GM18873 (cell line): ENCODE measurements at regions not wholly inside any gene's neighbourhood (a gene's known extent, or its start where the extent isn't known, plus 50 kb on each side); places are given as distances from the start of the nearest gene placed in this dataset.

Experiments used
- ATAC-seq: cut with Tn5 transposase; IDR thresholded peaks from one replicate; pipeline ENCODE4 v1.9.1; 2021; ENCODE audit warnings: mild to moderate bottlenecking, moderate library complexity, moderate number of reproducible peaks; ENCODE audit not compliant: unreplicated experiment, low FRiP score

DNA sequence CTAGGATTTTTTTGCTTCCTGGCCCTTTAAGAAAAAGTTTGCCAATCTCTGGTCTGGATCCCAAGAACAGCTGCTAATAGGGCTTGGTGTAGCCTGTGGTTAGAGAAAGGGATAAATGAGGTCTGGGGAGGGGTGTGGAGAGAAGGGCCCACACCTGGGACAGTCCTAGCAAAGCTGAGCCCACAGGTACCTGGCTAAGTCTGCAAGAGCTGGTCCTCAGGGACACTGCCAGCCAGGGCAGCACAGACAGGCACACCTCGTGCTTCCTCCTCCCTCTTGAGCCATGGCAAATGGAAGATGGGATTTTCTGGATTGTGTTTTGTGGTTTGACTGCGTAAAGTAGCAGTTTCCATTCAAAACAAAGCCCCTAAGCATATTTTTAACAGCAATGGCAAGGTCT, 217.5 kb downstream of the SOX9 start:
- ATAC-seq = no peak

DNA sequence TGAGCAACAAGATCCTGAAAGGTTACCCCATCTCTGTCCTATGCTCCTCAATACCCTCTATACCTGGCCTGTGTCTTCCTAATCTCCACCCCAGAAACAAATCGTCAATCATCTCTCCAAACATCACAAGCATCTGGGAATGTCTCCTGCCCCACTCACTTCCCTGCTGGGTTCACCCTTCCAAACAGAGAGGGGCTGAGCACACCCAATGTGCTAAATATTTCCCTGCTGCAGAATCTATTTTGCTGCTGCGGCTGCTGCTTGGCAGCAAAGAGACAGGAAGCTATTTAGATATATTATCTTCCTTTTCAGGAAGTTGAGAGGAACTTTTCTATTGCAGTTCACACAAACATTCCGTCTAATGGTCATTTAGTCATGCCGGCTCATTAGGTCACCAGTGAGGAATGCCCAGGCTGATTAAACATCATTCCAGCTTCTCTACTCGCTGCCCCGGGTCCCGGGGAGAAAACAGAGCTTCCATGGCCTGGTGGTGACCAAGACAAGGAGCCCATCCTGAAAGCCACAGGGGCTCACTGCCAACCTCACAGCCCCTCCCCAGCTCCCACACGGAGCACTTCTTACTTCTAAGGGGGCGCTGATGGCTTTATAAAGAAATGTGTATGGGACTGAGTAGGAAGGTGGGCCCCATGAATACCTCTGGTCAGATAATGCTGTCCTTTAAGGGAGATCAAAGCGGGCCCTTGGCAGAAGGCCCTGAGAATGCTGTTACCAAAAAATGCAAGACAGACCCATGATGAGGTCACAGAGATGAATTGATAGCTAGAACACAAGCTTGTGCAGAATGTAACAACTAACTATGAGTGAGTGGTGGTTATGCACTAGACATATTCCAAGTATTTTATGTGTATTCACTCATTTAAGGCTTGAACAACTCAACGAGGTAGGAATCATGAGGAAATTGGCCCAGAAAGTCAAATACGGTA, 218.3 kb downstream of the SOX9 start:
- ATAC-seq = no peak

DNA sequence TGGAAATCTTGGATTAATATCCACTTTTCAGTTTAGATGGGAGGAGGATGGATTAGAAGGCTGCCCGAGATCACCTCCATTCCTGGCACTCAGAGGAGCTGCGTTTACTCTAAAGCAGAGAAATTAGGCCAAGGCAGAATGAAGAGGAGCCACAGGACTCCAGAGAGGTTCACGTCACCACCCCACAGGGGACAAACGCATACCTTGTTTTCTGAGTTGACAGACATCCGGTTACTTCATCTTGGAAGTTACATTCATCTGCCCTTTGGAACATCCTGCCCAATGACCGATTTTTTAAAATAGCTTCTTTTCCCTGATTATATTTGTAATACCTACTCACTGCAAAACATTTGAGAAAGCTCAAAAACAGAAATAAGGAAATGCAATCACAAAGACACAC, 220.0 kb downstream of the SOX9 start:
- no peak for ATAC-seq

- ATAC-seq = no peak
Measured at GRCh38 chr17:72342061-72342460, 221.2 kb downstream of the SOX9 start.

DNA sequence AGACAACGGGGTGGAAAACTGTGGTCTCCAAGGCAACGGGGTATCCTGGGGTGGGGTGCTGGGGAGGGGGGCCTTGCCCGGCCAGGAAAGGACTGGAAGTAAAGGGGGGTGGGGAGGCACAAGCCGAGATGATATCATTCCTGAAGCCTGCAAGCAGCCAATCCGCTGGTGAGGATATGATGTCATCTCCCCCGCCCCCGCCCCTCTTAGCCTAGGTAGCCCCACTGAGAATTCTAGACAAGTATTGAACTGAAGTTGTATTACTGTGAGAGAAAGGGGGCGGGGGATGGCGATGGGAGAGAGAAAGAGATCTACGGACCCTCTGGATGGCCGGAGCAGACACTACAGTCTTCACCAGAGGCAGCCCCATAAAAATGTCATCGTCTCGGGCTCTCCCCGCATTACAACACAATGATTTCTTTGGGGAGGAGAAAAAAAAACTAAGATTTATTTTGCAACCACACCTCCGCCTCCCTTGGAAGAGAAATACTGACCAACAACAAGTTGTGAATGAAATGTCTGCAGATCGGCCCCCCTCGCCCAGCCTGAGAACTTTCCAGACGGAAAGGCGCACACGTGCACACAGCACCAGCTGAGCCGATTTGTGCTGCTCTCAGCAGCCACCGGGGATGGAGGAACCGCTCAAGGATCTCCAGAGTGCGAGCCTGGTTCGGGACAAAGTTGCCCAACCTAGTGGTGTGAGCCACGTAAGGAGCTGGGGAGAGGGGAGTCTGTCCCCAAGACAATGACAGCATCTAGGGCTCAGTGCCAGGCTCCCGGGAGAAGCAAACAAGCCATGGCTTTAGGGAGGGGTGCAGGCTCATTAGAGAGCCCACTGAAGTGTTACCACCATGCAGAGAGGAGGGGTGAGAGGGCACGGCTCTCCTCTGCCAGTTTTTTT, 222.1 kb downstream of the SOX9 start:
- ATAC-seq = no peak

GRCh38 chr17:72343911-72344310, 223.1 kb downstream of the SOX9 start:
- no peak for ATAC-seq

DNA sequence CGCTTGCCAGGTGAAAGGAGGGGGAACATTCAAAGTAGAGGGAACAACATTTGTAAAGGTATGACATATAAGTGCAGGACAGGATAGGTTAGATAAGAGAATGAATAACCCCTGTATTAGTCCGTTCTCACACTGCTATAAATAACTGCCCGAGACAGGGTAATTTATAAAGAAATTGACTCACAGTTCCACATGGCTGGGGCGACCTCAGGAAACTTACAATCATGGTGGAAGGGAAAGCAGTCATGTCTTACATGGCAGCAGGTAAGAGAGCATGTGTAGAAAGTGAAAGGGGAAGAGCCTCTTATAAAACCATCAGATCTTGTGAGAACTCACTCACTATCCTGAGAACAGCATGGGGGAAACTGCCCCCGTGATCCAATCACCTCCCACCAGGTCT, 223.8 kb downstream of the SOX9 start:
- no peak for ATAC-seq

DNA sequence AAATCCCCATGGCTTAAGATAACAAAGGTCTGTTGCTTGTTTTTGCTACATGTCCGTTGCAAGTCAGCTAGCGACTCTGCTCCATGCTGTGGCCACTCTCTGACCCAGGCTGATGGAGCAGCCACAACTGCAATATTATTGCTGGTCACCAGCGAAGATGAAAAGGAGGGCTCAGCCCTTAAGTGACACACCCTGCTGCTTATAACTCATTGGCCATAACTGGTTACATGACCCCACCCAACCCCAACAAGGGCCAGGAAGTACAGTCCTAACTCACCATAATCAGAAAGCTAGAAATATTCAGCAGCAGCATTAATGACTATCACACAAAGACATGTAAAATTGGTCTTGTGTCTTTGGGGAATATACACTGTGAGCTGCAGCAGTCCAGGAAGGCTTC, 224.3 kb downstream of the SOX9 start:
- ATAC-seq = no peak

DNA sequence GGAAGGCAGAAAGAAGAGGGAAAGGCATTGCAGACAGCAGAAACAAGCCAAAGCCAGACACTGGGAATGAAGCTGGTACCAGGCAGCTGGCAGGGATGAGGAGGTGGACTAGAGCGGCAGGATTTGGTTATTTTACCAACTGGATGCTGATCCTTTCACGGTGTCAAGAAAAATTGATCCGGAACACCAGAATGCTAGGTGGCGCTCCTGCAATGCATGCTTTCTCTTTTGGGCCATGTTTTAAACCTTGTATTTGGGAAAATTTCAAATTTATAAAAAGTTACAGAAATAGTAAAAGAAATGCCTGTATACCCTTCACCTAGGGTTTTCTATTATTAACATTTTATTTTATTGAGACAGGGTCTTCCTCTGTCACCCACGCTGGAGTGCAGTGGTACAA, 224.7 kb downstream of the SOX9 start:
- ATAC-seq = no peak

DNA sequence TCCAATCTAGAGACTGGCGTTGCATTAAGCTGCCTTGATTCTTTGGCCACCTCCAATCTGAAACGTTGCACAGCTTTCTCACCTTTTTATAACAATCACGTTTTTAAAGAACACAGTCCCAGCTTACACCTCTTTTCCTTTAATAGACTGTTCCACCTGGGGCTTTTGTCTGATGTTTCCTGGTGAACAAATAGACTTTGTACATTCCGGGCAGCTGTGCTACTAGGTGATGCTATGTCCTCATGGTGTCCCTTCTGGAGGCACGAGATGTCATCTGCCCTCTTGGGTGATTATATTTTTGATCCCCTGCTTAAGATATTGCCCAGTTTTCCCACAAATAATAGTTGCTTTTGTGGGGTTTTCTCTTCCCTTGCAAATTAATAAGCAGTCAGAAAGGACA, 225.5 kb downstream of the SOX9 start:
- no peak for ATAC-seq

- no peak for ATAC-seq
Measured at GRCh38 chr17:72349011-72349410, 228.2 kb downstream of the SOX9 start.

- no peak for ATAC-seq
Measured at GRCh38 chr17:72349491-72349995, 228.7 kb downstream of the SOX9 start.

- no peak for ATAC-seq
Measured at GRCh38 chr17:72350073-72350472, 229.3 kb downstream of the SOX9 start.

DNA sequence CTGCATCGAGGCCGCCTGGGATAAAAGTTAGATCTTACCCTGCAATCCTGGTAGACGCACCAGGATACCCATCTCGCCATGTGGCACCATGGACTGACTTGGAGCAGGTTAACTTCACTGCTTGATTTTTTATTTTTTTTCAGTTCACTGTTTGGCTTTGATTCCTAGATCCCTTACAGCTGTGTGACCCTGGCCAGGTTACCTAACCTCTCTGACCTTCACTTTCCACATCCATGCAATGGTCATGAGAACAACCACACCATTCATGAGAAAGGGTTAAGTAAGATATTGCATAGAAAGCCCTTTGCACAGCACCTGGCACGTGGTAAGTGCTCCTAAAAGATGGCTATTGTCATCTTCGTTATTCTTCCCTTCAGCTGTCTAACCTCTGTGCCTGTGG, 230.5 kb downstream of the SOX9 start:
- ATAC-seq = no peak

DNA sequence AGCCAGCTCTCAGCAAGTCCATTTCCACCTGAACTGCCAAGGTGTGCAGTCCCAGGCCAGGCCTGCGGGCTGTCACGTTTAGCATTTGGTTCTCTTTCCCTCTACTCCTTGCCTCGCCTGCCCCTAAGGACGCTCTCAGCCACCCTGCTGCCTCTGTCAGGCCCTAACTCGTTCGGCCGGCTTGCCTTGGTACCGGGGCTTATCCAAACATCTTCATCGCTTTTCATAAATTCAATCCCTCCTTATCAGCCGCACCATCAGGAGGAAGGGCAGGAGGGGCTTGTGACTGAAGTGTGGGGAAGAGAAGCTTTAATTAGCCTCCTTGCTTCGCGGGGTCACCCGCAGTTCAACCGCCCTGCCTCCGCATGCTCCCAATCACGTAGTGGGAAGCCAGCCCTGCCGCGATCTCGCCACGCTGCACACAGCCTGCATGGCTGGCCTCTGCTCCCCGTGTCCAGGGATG, 231.1 kb downstream of the SOX9 start:
- no peak for ATAC-seq

DNA sequence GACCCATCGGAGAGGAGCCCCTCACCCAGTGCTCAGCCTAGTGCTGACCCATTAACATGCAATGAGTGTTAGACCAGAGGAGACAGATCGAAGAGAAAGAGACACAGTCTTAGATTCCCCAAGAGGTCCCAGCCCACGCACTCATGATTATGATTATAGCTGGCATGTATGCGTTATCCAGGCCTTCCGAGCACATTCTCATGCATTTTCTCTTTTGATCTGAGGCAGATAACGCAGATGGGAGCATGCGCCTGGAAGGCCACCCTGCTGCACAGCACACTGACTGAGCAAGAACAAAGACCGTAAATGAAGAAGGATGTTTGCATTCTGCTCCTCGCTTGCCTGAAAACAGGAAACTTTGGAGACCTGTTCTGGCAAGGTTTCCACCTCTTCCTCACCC, 232.7 kb downstream of the SOX9 start:
- ATAC-seq = no peak

- ATAC-seq = no peak
Measured at GRCh38 chr17:72354071-72354470, 233.3 kb downstream of the SOX9 start.

- ATAC-seq = no peak
Measured at GRCh38 chr17:72357764-72358365, 237.0 kb downstream of the SOX9 start.

- no peak for ATAC-seq
Measured at GRCh38 chr17:72358465-72358864, 237.6 kb downstream of the SOX9 start.

DNA sequence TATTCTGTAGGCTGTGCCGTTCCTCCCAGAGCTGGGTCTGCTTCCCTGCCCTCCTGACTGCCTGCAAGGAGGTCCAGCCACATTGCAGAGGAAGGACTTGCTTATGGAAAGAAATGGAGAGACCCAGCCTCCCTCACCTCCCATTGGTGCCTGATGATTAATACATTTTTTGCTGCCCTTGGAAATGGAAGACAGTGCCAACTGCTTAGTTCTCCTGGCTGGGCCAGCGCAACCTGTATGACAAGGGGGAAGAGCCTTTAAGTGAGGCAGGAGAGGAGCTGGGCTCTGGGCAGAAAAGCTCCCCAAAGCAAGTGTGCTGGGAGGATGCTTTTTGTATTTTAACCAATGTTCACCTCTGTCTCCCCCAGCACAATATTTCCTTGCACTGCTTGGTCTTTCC, 238.5 kb downstream of the SOX9 start:
- ATAC-seq = no peak

DNA sequence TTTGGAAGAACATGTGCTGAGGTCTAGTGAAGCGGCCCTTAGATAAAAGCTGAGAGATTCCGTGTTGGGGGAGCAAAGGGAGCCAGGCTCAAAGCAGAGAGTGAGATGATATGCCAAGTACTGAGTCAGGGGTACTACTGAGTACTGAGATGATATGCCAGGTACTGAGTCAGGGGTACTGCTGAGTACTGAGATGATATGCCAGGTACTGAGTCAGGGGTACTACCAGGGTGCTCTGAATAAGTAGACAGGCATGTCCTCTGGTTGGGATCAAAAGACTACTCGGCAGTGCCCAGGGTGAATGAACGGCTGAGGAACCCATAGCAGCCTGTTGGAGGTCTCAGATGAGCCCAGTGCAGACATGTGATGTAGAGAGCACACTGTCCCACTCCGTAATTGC, 239.0 kb downstream of the SOX9 start:
- ATAC-seq = no peak
